DND-41 (cell line): ENCODE measurements at regions not wholly inside any gene's neighbourhood (a gene's known extent, or its start where the extent isn't known, plus 50 kb on each side); places are given as distances from the start of the nearest gene placed in this dataset.

Experiments
- EZH2 ChIP-seq: IDR thresholded peaks from 3 replicates; pipeline ENCODE4 v1.6.1; 2012; ENCODE audit warnings: borderline replicate concordance, low read depth, mild to moderate bottlenecking, moderate library complexity, low read length, inconsistent platforms; ENCODE audit not compliant: severe bottlenecking
- TF ChIP-seq, protein P1 (sequence below): IDR thresholded peaks from 2 replicates; pipeline ENCODE4 v1.5.1; 2012; ENCODE audit warnings: borderline replicate concordance, low read length, moderate library complexity, mild to moderate bottlenecking; ENCODE audit not compliant: poor library complexity, severe bottlenecking; ENCODE audit errors: extremely low read depth

DNA sequence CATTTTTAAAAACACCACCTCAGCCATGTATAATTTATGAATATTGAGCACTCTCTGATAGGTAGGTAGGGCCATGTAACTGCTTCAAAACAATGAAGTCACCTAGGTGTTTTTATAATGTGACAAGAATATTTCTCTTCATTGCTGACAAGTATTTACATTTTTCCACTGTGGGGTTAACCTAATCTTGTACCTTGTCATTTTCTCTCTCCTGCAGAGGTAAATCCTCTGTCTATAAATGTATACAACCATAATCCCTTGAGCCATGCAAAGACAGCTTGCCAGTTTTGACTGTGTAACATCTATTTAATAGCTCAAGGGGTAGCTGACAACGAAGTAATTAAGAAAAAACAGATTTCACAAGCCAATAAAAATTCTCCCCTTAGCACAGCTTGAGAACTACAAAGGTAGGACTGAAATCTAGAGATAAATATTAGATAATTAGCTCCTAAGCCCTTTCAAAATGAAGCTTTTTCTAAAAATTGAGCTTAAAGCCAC lies 137.6 kb upstream of the POGK start:
- TF ChIP-seq, protein P1, sequence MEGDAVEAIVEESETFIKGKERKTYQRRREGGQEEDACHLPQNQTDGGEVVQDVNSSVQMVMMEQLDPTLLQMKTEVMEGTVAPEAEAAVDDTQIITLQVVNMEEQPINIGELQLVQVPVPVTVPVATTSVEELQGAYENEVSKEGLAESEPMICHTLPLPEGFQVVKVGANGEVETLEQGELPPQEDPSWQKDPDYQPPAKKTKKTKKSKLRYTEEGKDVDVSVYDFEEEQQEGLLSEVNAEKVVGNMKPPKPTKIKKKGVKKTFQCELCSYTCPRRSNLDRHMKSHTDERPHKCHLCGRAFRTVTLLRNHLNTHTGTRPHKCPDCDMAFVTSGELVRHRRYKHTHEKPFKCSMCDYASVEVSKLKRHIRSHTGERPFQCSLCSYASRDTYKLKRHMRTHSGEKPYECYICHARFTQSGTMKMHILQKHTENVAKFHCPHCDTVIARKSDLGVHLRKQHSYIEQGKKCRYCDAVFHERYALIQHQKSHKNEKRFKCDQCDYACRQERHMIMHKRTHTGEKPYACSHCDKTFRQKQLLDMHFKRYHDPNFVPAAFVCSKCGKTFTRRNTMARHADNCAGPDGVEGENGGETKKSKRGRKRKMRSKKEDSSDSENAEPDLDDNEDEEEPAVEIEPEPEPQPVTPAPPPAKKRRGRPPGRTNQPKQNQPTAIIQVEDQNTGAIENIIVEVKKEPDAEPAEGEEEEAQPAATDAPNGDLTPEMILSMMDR = no peak
- no peak for TF ChIP-seq EZH2
